ENCODE measurements at regions not wholly inside any gene's neighbourhood (a gene's known extent, or its start where the extent isn't known, plus 50 kb on each side); places are given as distances from the start of the nearest gene placed in this dataset.

- H2BK20ac ChIP-seq (ENCODE audit: low read depth, low read length), result peak overlapping the region; percentile 91
- peak overlapping the region; percentile 72; the same call in 1 of the 2 replicates for H3K4ac ChIP-seq (ENCODE audit: low read depth, low read length)
- no peaks in the 10 kb centered on the region for H4K20me1 ChIP-seq (ENCODE audit: insufficient read depth, low read length)
- H3K9me3 ChIP-seq (ENCODE audit: control insufficient read depth, insufficient read depth, low read length), result peaks cover 4% of the 10 kb centered on the region
- no peaks in the 10 kb centered on the region for H3K36me3 ChIP-seq (ENCODE audit: control insufficient read depth, insufficient read depth, low read length)
- peak overlapping the region; percentile 45 for H4K91ac ChIP-seq (ENCODE audit: insufficient read depth, low read depth, low read length)
- in situ Hi-C loops (cut with MboI; ENCODE audit: low sequenced_read_pairs) (no loop called here), dilution Hi-C loops (cut with HindIII; ENCODE audit: low sequenced_read_pairs, unreplicated experiment) (no loop called here), intact Hi-C loops (cut with micrococcal nuclease) (loop anchor here (1.0 to 5.0 kb wide), 4 partner anchors 200 to 900 kb away; partner anchors contain the start of genes PDS5B and STARD13)
- peak overlapping the region; percentile 20 to 81; a peak in 3 of 4 replicates for H4K8ac ChIP-seq (ENCODE audit: low read depth in 2 of 2, low read length in 2 of 2)
- peak overlapping the region; percentile 8; the same call in 1 of the 2 replicates for H3K4me3 ChIP-seq (ENCODE audit: insufficient read depth, low read depth, low read length)
- H2BK120ac ChIP-seq (ENCODE audit: low read depth, low read length), result peak overlapping the region; percentile 94
- H3K18ac ChIP-seq (ENCODE audit: low read depth, low read length), result peak overlapping the region; percentile 58; the same call in 1 of the 2 replicates
- H3K23ac ChIP-seq (ENCODE audit: low read depth, low read length), result peak overlapping the region; percentile 93; the same call in 1 of the 2 replicates
- H2BK15ac ChIP-seq (ENCODE audit: low read depth, low read length), result peak overlapping the region; percentile 78; the same call in 2 of the 3 replicates
- WGBS, 2 experiments (ENCODE audit: extremely low coverage in 2 of 2, insufficient read length in 1 of 2), result 71% methylated on average over 3 of the region's 5 CpGs; no CpG with 5 or more reads in 1 of the 2 experiments
- H3K4me1 ChIP-seq (ENCODE audit: control insufficient read depth, insufficient read depth, low read length), result peaks cover 1% of the 10 kb centered on the region; the same call in 1 of the 2 replicates
- H3K9ac ChIP-seq (ENCODE audit: low read depth, low read length), result peak overlapping the region; percentile 60; the same call in 1 of the 2 replicates
- peak overlapping the region; percentile 64 for H2AFZ ChIP-seq (replicated peaks; ENCODE audit: low read length, poor library complexity)
- H3K79me1 ChIP-seq (ENCODE audit: low read depth in 1 of 2, low read length in 2 of 2), result no peaks in the 10 kb centered on the region
- peak overlapping the region; percentile 5; the same call in 1 of the 2 replicates for H4K5ac ChIP-seq (ENCODE audit: low read depth, low read length)
- no peak overlapping the region for H3K27ac ChIP-seq (ENCODE audit: insufficient read depth, low read length)
- ATAC-seq (ENCODE audit: low read depth) (peak; percentile 91), DNase-seq (peak; percentile 65)
- TF ChIP-seq CEBPB (IDR thresholded peaks at IDR 0.05; ENCODE audit: low read depth, low read length) (no peak), MXI1 (IDR thresholded peaks at IDR 0.05; ENCODE audit: borderline replicate concordance, low read depth, low read length) (no peak), RAD21 (IDR thresholded peaks at IDR 0.05; ENCODE audit: low read length) (peak; percentile 62), SMC3 (IDR thresholded peaks at IDR 0.05; ENCODE audit: low read depth, low read length) (peak; percentile 55), CTCF (conservative IDR thresholded peaks at IDR 0.05; ENCODE audit: low read depth, low read length) (peak; percentile 52), RCOR1 (IDR thresholded peaks at IDR 0.05; ENCODE audit: insufficient replicate concordance, low read length) (no peak)
- H3K14ac ChIP-seq (replicated peaks; ENCODE audit: low read depth, low read length), result peak overlapping the region; percentile 82
- H3K9me1 ChIP-seq (ENCODE audit: insufficient read depth, low read length), result no peaks in the 10 kb centered on the region
- no peak overlapping the region for H3K56ac ChIP-seq (ENCODE audit: extremely low read depth, insufficient read depth, low read length)
- H2BK5ac ChIP-seq (ENCODE audit: low read depth, low read length, poor library complexity, severe bottlenecking), result peak overlapping the region; percentile 81
- ChIA-PET POLR2A (ENCODE audit: unreplicated experiment) (no interaction called here), CTCF (interaction anchor here (0.5 to 1.3 kb wide), 10 partner anchors 9 to 409 kb away, joined by 3 to 6 read pairs (median 3); no protein-coding TSS in a partner anchor)
- H3K4me2 ChIP-seq (ENCODE audit: low read depth, low read length), result peak overlapping the region; percentile 86; the same call in 1 of the 2 replicates
- BruUV-seq (replicated peaks), result no TSS peak
- H2AK5ac ChIP-seq (ENCODE audit: low read depth, low read length), result 0 out of 2 replicates have a peak overlapping the region, but pooled peaks have one; percentile 31
- H2AK9ac ChIP-seq (replicated peaks; ENCODE audit: low read depth, low read length, poor library complexity), result no peak overlapping the region
- H3K27me3 ChIP-seq (ENCODE audit: control insufficient read depth, insufficient read depth, low read length), result no peaks in the 10 kb centered on the region
Observed at GRCh38 chr13:33487575-33488243, 202.2 kb upstream of the STARD13 start.

Measured in IMR-90 (cell line).